ENCODE measurements at regions not wholly inside any gene's neighbourhood (a gene's known extent, or its start where the extent isn't known, plus 50 kb on each side); places are given as distances from the start of the nearest gene placed in this dataset.
"Not testable (repeated sequence)": the region's sequence is repeated elsewhere in the genome, so short reads cannot be mapped to it uniquely, and the experiment has no call there.

GRCh38 chr3:144593881-144594280 is 622.3 kb downstream of the DIPK2A start:
- H3K27ac ChIP-seq = no peak overlapping the region
- no peaks in the 10 kb centered on the region for H3K36me3 ChIP-seq (replicated peaks)
- TF ChIP-seq CTCF (IDR thresholded peaks at IDR 0.05; ENCODE audit: low read depth, low read length, missing control alignments) = no peak
- in situ Hi-C loops (cut with HindIII; ENCODE audit: low pct_ligation_motif_present, low sequenced_read_pairs) = no loop called here
- DNase-seq = no peak
- H3K4me3 ChIP-seq (ENCODE audit: low read depth, low read length) = no peak overlapping the region
- H3K27me3 ChIP-seq (replicated peaks) = no peaks in the 10 kb centered on the region

- H3K27me3 ChIP-seq (replicated peaks); H3K4me3 ChIP-seq (ENCODE audit: low read depth, low read length); in situ Hi-C loops (cut with HindIII; ENCODE audit: low pct_ligation_motif_present, low sequenced_read_pairs); DNase-seq; H3K27ac ChIP-seq; H3K36me3 ChIP-seq (replicated peaks): not testable (repeated sequence)
Measured at GRCh38 chr3:144620236-144620635, 648.6 kb downstream of the DIPK2A start.

- Histone ChIP-seq H3K27ac (no peak overlapping the region), H3K27me3 (replicated peaks) (no peaks in the 10 kb centered on the region), H3K36me3 (replicated peaks) (no peaks in the 10 kb centered on the region), H3K4me3 (ENCODE audit: low read depth, low read length) (no peak overlapping the region)
- in situ Hi-C loops (cut with HindIII; ENCODE audit: low pct_ligation_motif_present, low sequenced_read_pairs) = no loop called here
- TF ChIP-seq CTCF (IDR thresholded peaks at IDR 0.05; ENCODE audit: low read depth, low read length, missing control alignments) = no peak
- no peak for DNase-seq
Measured at GRCh38 chr3:144622845-144623244, 651.2 kb downstream of the DIPK2A start.

- no peak for DNase-seq
- no peak for TF ChIP-seq CTCF (IDR thresholded peaks at IDR 0.05; ENCODE audit: low read depth, low read length, missing control alignments)
- Histone ChIP-seq H3K27ac (no peak overlapping the region), H3K27me3 (replicated peaks) (no peaks in the 10 kb centered on the region), H3K36me3 (replicated peaks) (no peaks in the 10 kb centered on the region), H3K4me3 (ENCODE audit: low read depth, low read length) (no peak overlapping the region)
- in situ Hi-C loops (cut with HindIII; ENCODE audit: low pct_ligation_motif_present, low sequenced_read_pairs) = no loop called here
Measured at GRCh38 chr3:144624656-144625055, 653.0 kb downstream of the DIPK2A start.

- Histone ChIP-seq H3K4me3 (ENCODE audit: low read depth, low read length) (no peak overlapping the region), H3K36me3 (replicated peaks) (no peaks in the 10 kb centered on the region), H3K27ac (no peak overlapping the region), H3K27me3 (replicated peaks) (no peaks in the 10 kb centered on the region)
- no peak for TF ChIP-seq CTCF (IDR thresholded peaks at IDR 0.05; ENCODE audit: low read depth, low read length, missing control alignments)
- in situ Hi-C loops (cut with HindIII; ENCODE audit: low pct_ligation_motif_present, low sequenced_read_pairs) = no loop called here
- no peak for DNase-seq
Measured at GRCh38 chr3:144626835-144627234, 655.2 kb downstream of the DIPK2A start.

- in situ Hi-C loops (cut with HindIII; ENCODE audit: low pct_ligation_motif_present, low sequenced_read_pairs) = no loop called here
- TF ChIP-seq CTCF (IDR thresholded peaks at IDR 0.05; ENCODE audit: low read depth, low read length, missing control alignments) = no peak
Measured at GRCh38 chr3:144629381-144629780, 657.8 kb downstream of the DIPK2A start.

More at GRCh38 chr3:144629381-144629780, 657.8 kb downstream of the DIPK2A start:
- DNase-seq = no peak
- Histone ChIP-seq H3K4me3 (ENCODE audit: low read depth, low read length) (no peak overlapping the region), H3K36me3 (replicated peaks) (no peaks in the 10 kb centered on the region), H3K27me3 (replicated peaks) (no peaks in the 10 kb centered on the region), H3K27ac (no peak overlapping the region)
